ENCODE measurements at regions not wholly inside any gene's neighbourhood (a gene's known extent, or its start where the extent isn't known, plus 50 kb on each side); places are given as distances from the start of the nearest gene placed in this dataset.

- H3K27ac ChIP-seq (ENCODE audit: low read length, poor library complexity, severe bottlenecking): no peak overlapping the region
- H3K4me3 ChIP-seq (ENCODE audit: insufficient read depth in 1 of 2, low read depth in 1 of 2, low read length in 2 of 2): no peak overlapping the region
- no peak overlapping the region for H3K18ac ChIP-seq (ENCODE audit: low read depth in 1 of 2, low read length in 2 of 2)
- no peaks in the 10 kb centered on the region for H3K27me3 ChIP-seq (ENCODE audit: control insufficient read depth in 1 of 2, insufficient read depth in 1 of 2, low read length in 2 of 2)
- no peak overlapping the region for H3K9ac ChIP-seq (ENCODE audit: low read length)
- no peak overlapping the region for H4K91ac ChIP-seq (ENCODE audit: low read length)
- H3K23ac ChIP-seq (ENCODE audit: low read length in 2 of 2): no peak overlapping the region
- no peaks in the 10 kb centered on the region for H3K4me1 ChIP-seq (ENCODE audit: control insufficient read depth, insufficient read depth, low read depth, low read length)
- H2BK12ac ChIP-seq (ENCODE audit: low read length in 2 of 2): no peak overlapping the region
- no peaks in the 10 kb centered on the region for H3K36me3 ChIP-seq (ENCODE audit: control insufficient read depth in 1 of 2, insufficient read depth in 2 of 2, low read depth in 1 of 2, low read length in 2 of 2)
- no peak overlapping the region for H3K4ac ChIP-seq (ENCODE audit: low read depth in 1 of 2, low read length in 2 of 2)
- no peak overlapping the region for H4K8ac ChIP-seq (ENCODE audit: low read length)
- no peak overlapping the region for H2BK120ac ChIP-seq (ENCODE audit: low read depth, low read length)
- 86% methylated on average over 1 of the region's 1 CpG for WGBS
- no peak overlapping the region for H3K4me2 ChIP-seq (ENCODE audit: low read length, poor library complexity, severe bottlenecking)
- no peak overlapping the region for H3K14ac ChIP-seq (ENCODE audit: low read length in 2 of 2)
- H3K79me1 ChIP-seq (replicated peaks; ENCODE audit: low read length, poor library complexity, severe bottlenecking): no peaks in the 10 kb centered on the region
- peaks cover 10% of the 10 kb centered on the region for H3K9me3 ChIP-seq (ENCODE audit: control insufficient read depth, low read length)
- no peak overlapping the region for H2BK15ac ChIP-seq (ENCODE audit: low read depth, poor library complexity, severe bottlenecking)
- H2AK5ac ChIP-seq (ENCODE audit: low read length, severe bottlenecking): no peak overlapping the region
- no peak overlapping the region for H2AFZ ChIP-seq (ENCODE audit: low read depth, low read length)
- H2BK5ac ChIP-seq (ENCODE audit: low read depth, low read length, poor library complexity, severe bottlenecking): no peak overlapping the region
- DNase-seq: no peak
Observed at GRCh38 chr2:187051350-187051749, 202.4 kb upstream of the ZSWIM2 start.

- Histone ChIP-seq H3K79me1 (replicated peaks; ENCODE audit: low read length, poor library complexity, severe bottlenecking) (no peaks in the 10 kb centered on the region), H3K27ac (ENCODE audit: low read length, poor library complexity, severe bottlenecking) (no peak overlapping the region), H2BK120ac (ENCODE audit: low read depth, low read length) (no peak overlapping the region), H2BK15ac (ENCODE audit: low read depth, poor library complexity, severe bottlenecking) (no peak overlapping the region), H2AFZ (ENCODE audit: low read depth, low read length) (no peak overlapping the region), H3K14ac (ENCODE audit: low read length in 2 of 2) (no peak overlapping the region), H2BK5ac (ENCODE audit: low read depth, low read length, poor library complexity, severe bottlenecking) (no peak overlapping the region), H3K4me1 (ENCODE audit: control insufficient read depth, insufficient read depth, low read depth, low read length) (no peaks in the 10 kb centered on the region), H3K9ac (ENCODE audit: low read length) (no peak overlapping the region), H3K4me3 (ENCODE audit: insufficient read depth in 1 of 2, low read depth in 1 of 2, low read length in 2 of 2) (no peak overlapping the region), H2BK12ac (ENCODE audit: low read length in 2 of 2) (no peak overlapping the region), H3K18ac (ENCODE audit: low read depth in 1 of 2, low read length in 2 of 2) (no peak overlapping the region), H3K4ac (ENCODE audit: low read depth in 1 of 2, low read length in 2 of 2) (no peak overlapping the region), H3K27me3 (ENCODE audit: control insufficient read depth in 1 of 2, insufficient read depth in 1 of 2, low read length in 2 of 2) (no peaks in the 10 kb centered on the region), H2AK5ac (ENCODE audit: low read length, severe bottlenecking) (no peak overlapping the region), H4K91ac (ENCODE audit: low read length) (no peak overlapping the region), H3K23ac (ENCODE audit: low read length in 2 of 2) (no peak overlapping the region), H3K36me3 (ENCODE audit: control insufficient read depth in 1 of 2, insufficient read depth in 2 of 2, low read depth in 1 of 2, low read length in 2 of 2) (no peaks in the 10 kb centered on the region), H3K4me2 (ENCODE audit: low read length, poor library complexity, severe bottlenecking) (no peak overlapping the region), H4K8ac (ENCODE audit: low read length) (no peak overlapping the region), H3K9me3 (ENCODE audit: control insufficient read depth, low read length) (peaks cover 10% of the 10 kb centered on the region)
- WGBS: 90% methylated on average over 4 of the region's 4 CpGs
- DNase-seq: no peak
Observed at GRCh38 chr2:187050409-187050998, 201.5 kb upstream of the ZSWIM2 start.

DNA sequence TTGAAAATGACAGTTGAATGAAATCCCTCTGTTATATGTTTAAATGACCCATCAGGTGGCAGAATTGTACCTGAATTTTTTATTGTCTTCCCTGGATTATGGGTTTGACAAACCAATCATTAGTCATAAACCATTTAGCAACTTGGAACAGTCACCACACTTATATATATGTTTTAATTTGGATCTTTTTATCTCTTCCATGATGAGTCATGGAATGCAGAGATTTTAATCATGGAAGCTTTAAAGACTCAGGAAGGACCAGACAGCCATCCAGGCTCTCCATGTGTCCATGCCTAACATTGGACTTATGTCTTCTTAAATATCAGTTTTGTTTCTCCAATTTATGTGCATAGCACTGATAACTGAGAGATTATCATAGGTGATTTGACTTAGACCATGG, 188.3 kb upstream of the ZSWIM2 start:
- Histone ChIP-seq H3K9ac (ENCODE audit: low read length) (no peak overlapping the region), H4K91ac (ENCODE audit: low read length) (no peak overlapping the region), H3K4me2 (ENCODE audit: low read length, poor library complexity, severe bottlenecking) (no peak overlapping the region), H4K8ac (ENCODE audit: low read length) (no peak overlapping the region), H2AFZ (ENCODE audit: low read depth, low read length) (no peak overlapping the region), H2AK5ac (ENCODE audit: low read length, severe bottlenecking) (no peak overlapping the region), H3K4me1 (ENCODE audit: control insufficient read depth, insufficient read depth, low read depth, low read length) (no peaks in the 10 kb centered on the region), H3K4me3 (ENCODE audit: insufficient read depth in 1 of 2, low read depth in 1 of 2, low read length in 2 of 2) (no peak overlapping the region), H2BK15ac (ENCODE audit: low read depth, poor library complexity, severe bottlenecking) (no peak overlapping the region), H3K79me1 (replicated peaks; ENCODE audit: low read length, poor library complexity, severe bottlenecking) (no peaks in the 10 kb centered on the region), H3K23ac (ENCODE audit: low read length in 2 of 2) (no peak overlapping the region), H3K36me3 (ENCODE audit: control insufficient read depth in 1 of 2, insufficient read depth in 2 of 2, low read depth in 1 of 2, low read length in 2 of 2) (no peaks in the 10 kb centered on the region), H2BK120ac (ENCODE audit: low read depth, low read length) (no peak overlapping the region), H3K27me3 (ENCODE audit: control insufficient read depth in 1 of 2, insufficient read depth in 1 of 2, low read length in 2 of 2) (no peaks in the 10 kb centered on the region), H3K14ac (ENCODE audit: low read length in 2 of 2) (no peak overlapping the region), H3K4ac (ENCODE audit: low read depth in 1 of 2, low read length in 2 of 2) (no peak overlapping the region), H2BK5ac (ENCODE audit: low read depth, low read length, poor library complexity, severe bottlenecking) (no peak overlapping the region), H3K9me3 (ENCODE audit: control insufficient read depth, low read length) (peaks cover 7% of the 10 kb centered on the region), H3K18ac (ENCODE audit: low read depth in 1 of 2, low read length in 2 of 2) (no peak overlapping the region), H3K27ac (ENCODE audit: low read length, poor library complexity, severe bottlenecking) (no peak overlapping the region), H2BK12ac (ENCODE audit: low read length in 2 of 2) (no peak overlapping the region)
- DNase-seq: peak; percentile 24

DNA sequence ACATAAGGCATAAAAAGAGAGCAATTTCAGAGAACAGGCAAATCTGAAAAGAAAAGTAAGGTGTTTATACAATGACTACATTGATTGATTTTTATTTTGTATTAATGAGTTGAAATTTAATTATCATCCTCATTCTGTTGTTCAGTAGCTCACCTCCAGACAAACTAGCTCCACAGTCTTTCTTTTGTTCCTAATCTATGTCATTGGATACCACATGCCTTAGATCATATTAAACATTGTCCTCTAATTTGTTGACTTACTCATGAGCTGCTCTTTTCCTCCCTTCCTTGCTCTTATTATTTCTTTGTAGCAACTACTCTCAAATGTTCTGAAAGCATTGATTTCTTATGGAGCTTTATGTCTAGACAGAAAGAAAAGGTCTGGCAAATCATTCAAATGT, 185.5 kb upstream of the ZSWIM2 start:
- H3K36me3 ChIP-seq (ENCODE audit: control insufficient read depth in 1 of 2, insufficient read depth in 2 of 2, low read depth in 1 of 2, low read length in 2 of 2): no peaks in the 10 kb centered on the region
- H2BK15ac ChIP-seq (ENCODE audit: low read depth, poor library complexity, severe bottlenecking): no peak overlapping the region
- no peak overlapping the region for H3K4me3 ChIP-seq (ENCODE audit: insufficient read depth in 1 of 2, low read depth in 1 of 2, low read length in 2 of 2)
- no peak overlapping the region for H2BK120ac ChIP-seq (ENCODE audit: low read depth, low read length)
- H3K4ac ChIP-seq (ENCODE audit: low read depth in 1 of 2, low read length in 2 of 2): no peak overlapping the region
- no peak overlapping the region for H4K91ac ChIP-seq (ENCODE audit: low read length)
- H4K8ac ChIP-seq (ENCODE audit: low read length): no peak overlapping the region
- no peak overlapping the region for H2BK12ac ChIP-seq (ENCODE audit: low read length in 2 of 2)
- DNase-seq: no peak
- H3K4me1 ChIP-seq (ENCODE audit: control insufficient read depth, insufficient read depth, low read depth, low read length): no peaks in the 10 kb centered on the region
- H3K23ac ChIP-seq (ENCODE audit: low read length in 2 of 2): no peak overlapping the region
- no peak overlapping the region for H2AFZ ChIP-seq (ENCODE audit: low read depth, low read length)
- H3K27me3 ChIP-seq (ENCODE audit: control insufficient read depth in 1 of 2, insufficient read depth in 1 of 2, low read length in 2 of 2): no peaks in the 10 kb centered on the region
- H3K4me2 ChIP-seq (ENCODE audit: low read length, poor library complexity, severe bottlenecking): no peak overlapping the region
- no peak overlapping the region for H2AK5ac ChIP-seq (ENCODE audit: low read length, severe bottlenecking)
- peaks cover 4% of the 10 kb centered on the region for H3K9me3 ChIP-seq (ENCODE audit: control insufficient read depth, low read length)
- no peak overlapping the region for H3K14ac ChIP-seq (ENCODE audit: low read length in 2 of 2)
- H3K27ac ChIP-seq (ENCODE audit: low read length, poor library complexity, severe bottlenecking): no peak overlapping the region
- no peak overlapping the region for H3K9ac ChIP-seq (ENCODE audit: low read length)
- H2BK5ac ChIP-seq (ENCODE audit: low read depth, low read length, poor library complexity, severe bottlenecking): no peak overlapping the region
- no peaks in the 10 kb centered on the region for H3K79me1 ChIP-seq (replicated peaks; ENCODE audit: low read length, poor library complexity, severe bottlenecking)
- no peak overlapping the region for H3K18ac ChIP-seq (ENCODE audit: low read depth in 1 of 2, low read length in 2 of 2)
